Stomach (tissue), 8 donors: ENCODE measurements at regions not wholly inside any gene's neighbourhood (a gene's known extent, or its start where the extent isn't known, plus 50 kb on each side); places are given as distances from the start of the nearest gene placed in this dataset.
"Not testable (repeated sequence)": the region's sequence is repeated elsewhere in the genome, so short reads cannot be mapped to it uniquely, and the experiment has no call there.

ENCODE experiments used
- DNase-seq, 2 donors: peaks; one replicate each; pipeline versions ENCODE4 v3.0.0 to v3.0.0-alpha.2; 2013 to 2019
- H3K27ac ChIP-seq, 5 donors: fragments of 200-600 bp in 4 of 5; sonication (generic) in 4 of 5; one replicate each; pipeline ENCODE4 v1.5.1; 2013 to 2019; ENCODE audit warnings: mild to moderate bottlenecking in 1 of 5, moderate library complexity in 1 of 5
- H3K27me3 ChIP-seq, 3 donors: fragments of 200-600 bp; sonication (generic); one replicate each; pipeline ENCODE4 v1.5.1; 2017 to 2019; ENCODE audit warnings: mixed run types in 1 of 3
- H3K36me3 ChIP-seq, 4 donors: fragments of 200-600 bp; sonication (generic); 1 replicate in 3 of 4; 2 replicates in 1 of 4; pipeline ENCODE4 v1.5.1; 2016 to 2019
- H3K4me1 ChIP-seq, 4 donors: fragments of 200-600 bp; sonication (generic); one replicate each; pipeline ENCODE4 v1.5.1; 2016 to 2019
- H3K4me3 ChIP-seq, 4 donors: fragments of 200-600 bp; sonication (generic) in 3 of 4; one replicate each; pipeline ENCODE4 v1.5.1; 2016 to 2019; ENCODE audit warnings: mild to moderate bottlenecking in 1 of 4
- H3K9me3 ChIP-seq, 4 donors: fragments of 200-600 bp; sonication (generic); one replicate each; pipeline ENCODE4 v1.5.1; 2016 to 2019
- CTCF ChIP-seq, 7 experiments: fragments of 450-650 bp in 4 of 7; fragments of 200-600 bp in 3 of 7; sonication (generic) in 3 of 7; IDR thresholded peaks; one replicate each; pipeline ENCODE4 v1.5.1; 2016 to 2019; ENCODE audit warnings: antibody characterized with exemption in 7 of 7, control low read depth in 2 of 7, mild to moderate bottlenecking in 1 of 7
- EP300 ChIP-seq: sonication (generic); formaldehyde crosslinking; IDR thresholded peaks from one replicate; pipeline ENCODE4 v1.6.1; 2017; ENCODE audit warnings: antibody characterized with exemption
- POLR2A ChIP-seq, 4 donors: fragments of 450-650 bp; IDR thresholded peaks; one replicate each; pipeline ENCODE4 v1.6.1; 2016; ENCODE audit warnings: antibody characterized with exemption in 4 of 4, control low read depth in 2 of 4, mild to moderate bottlenecking in 1 of 4, moderate library complexity in 1 of 4
- POLR2AphosphoS5 ChIP-seq, 3 donors: sonication (generic); formaldehyde crosslinking; IDR thresholded peaks; one replicate each; pipeline ENCODE4 v1.6.1; 2016; ENCODE audit warnings: antibody characterized with exemption in 3 of 3
- WGBS, 5 donors: extraction: QIAGEN DNeasy Blood & Tissue Kit in 3 of 5; methylation state at CpG; one replicate each; pipeline versions ENCODE4 v1.1.5 to v1.1.7; 2013 to 2018; 5-methylcytosine and 5-hydroxymethylcytosine counted together
- intact Hi-C: fragments of 100-400 bp; cut with DNase I; formaldehyde crosslinking; loops from one replicate; pipeline ENCODE4 v1.15.1; 2023; ENCODE audit warnings: low total_unique reads
- donor health status: healthy with polysubstance abuse.
- donor health status: Bipolar disorder and iron deficiency.
- donor health status: healthy.

DNA sequence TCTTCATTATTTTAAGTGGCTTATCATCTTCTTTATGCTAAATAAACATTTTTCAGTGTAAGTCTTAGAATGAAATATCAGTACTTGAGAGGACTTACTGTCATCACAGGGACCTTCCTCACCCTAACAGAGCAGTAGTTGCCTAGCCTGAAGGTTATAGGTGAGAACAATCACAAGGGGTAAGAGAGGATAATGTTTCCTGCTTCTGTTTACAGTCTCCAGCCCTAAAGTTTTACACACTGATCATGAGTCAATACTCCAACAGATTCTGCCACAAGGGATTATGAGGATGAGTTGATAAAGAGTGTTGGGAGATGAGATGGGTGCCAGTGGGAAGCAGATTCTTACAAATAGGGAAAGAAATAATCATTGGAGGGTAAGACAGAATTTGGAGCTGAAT is 265.1 kb upstream of the DAB2 start:
- TF ChIP-seq POLR2AphosphoS5 (IDR thresholded peaks at IDR 0.05) (no peak), POLR2A (IDR thresholded peaks at IDR 0.05) (no peak), EP300 (no peak), CTCF (IDR thresholded peaks at IDR 0.05) (no peak)
- Histone ChIP-seq H3K9me3 (peaks cover 3 to 11% (median 9%) of the 10 kb centered on the region in 4 donors), H3K27ac (no peak overlapping the region), H3K4me3 (no peak overlapping the region), H3K27me3 (no peaks in the 10 kb centered on the region), H3K36me3 (no peaks in the 10 kb centered on the region), H3K4me1 (no peaks in the 10 kb centered on the region)
- no peak for DNase-seq
- intact Hi-C loops: no loop called here

- WGBS, 5 donors: 78 to 91% (median 89%) methylated on average over 8 of the region's 8 CpGs
- intact Hi-C loops, H3K27me3 ChIP-seq, H3K4me1 ChIP-seq, H3K4me3 ChIP-seq, DNase-seq, H3K27ac ChIP-seq, H3K36me3 ChIP-seq: not testable (repeated sequence)
- H3K9me3 ChIP-seq: peaks cover 3 to 11% (median 9%) of the 10 kb centered on the region in 4 donors
These were observed 263.1 kb upstream of the DAB2 start for GRCh38 chr5:39687924-39688323.

DNA sequence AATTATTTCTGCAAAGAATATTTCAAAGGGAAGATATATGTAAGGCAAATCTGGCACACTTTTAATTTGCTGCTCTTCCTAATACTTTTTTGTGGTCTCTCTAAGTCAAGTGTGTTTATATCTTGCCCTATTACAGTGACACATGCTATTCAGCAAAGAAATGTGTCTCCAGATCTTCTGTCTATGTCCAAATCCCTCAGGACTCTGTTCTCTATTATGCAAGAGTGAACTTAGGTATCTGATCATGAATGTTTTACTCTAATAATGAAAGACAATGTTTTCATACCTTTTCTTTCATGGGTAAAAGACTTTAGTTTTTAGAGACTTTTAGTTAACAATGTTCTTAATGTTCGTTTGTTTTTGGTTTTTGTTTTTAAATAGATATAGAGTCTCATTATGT is 255.4 kb upstream of the DAB2 start:
- Histone ChIP-seq H3K4me1 (no peaks in the 10 kb centered on the region), H3K36me3 (no peaks in the 10 kb centered on the region), H3K27ac (no peak overlapping the region), H3K4me3 (no peak overlapping the region), H3K9me3 (no peaks in the 10 kb centered on the region), H3K27me3 (no peaks in the 10 kb centered on the region)
- no peak for DNase-seq
- 63 to 77% (median 67%) methylated on average over 1 of the region's 1 CpG for WGBS, 5 donors
- TF ChIP-seq EP300 (no peak), CTCF (IDR thresholded peaks at IDR 0.05) (no peak), POLR2AphosphoS5 (IDR thresholded peaks at IDR 0.05) (no peak), POLR2A (IDR thresholded peaks at IDR 0.05) (no peak)
- intact Hi-C loops: no loop called here

DNA sequence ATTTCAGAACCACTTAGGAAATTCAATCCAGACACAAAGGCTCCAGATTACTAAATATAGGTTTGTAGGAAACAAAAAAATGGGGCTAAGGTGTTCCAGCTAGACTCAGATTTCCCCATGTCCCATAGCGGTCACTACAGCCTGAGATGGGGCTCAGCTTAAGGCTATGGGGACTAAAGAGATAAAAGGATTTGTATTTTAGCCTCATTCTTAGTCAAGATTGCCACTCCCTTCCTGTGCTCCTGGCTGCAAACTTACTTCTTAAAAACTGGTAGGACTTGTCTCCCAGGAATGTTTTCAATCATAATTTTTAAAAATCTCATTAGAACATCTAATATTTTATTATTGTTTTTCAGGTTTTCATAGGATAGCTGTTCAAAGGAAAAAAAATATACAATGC is 253.8 kb upstream of the DAB2 start:
- no peaks in the 10 kb centered on the region for H3K27me3 ChIP-seq
- no peak overlapping the region for H3K4me3 ChIP-seq
- TF ChIP-seq EP300 (no peak), CTCF (IDR thresholded peaks at IDR 0.05) (no peak), POLR2AphosphoS5 (IDR thresholded peaks at IDR 0.05) (no peak), POLR2A (IDR thresholded peaks at IDR 0.05) (no peak)
- no peaks in the 10 kb centered on the region for H3K4me1 ChIP-seq
- 41 to 67% (median 46%) methylated on average over 1 of the region's 1 CpG for WGBS, 5 donors
- DNase-seq: no peak
- H3K27ac ChIP-seq: no peak overlapping the region
- no peaks in the 10 kb centered on the region for H3K9me3 ChIP-seq
- intact Hi-C loops: no loop called here
- no peaks in the 10 kb centered on the region for H3K36me3 ChIP-seq

GRCh38 chr5:39675676-39676075 is 250.9 kb upstream of the DAB2 start:
- no peaks in the 10 kb centered on the region for H3K9me3 ChIP-seq
- no peaks in the 10 kb centered on the region for H3K36me3 ChIP-seq
- intact Hi-C loops: no loop called here
- TF ChIP-seq POLR2AphosphoS5 (IDR thresholded peaks at IDR 0.05): no peak
- TF ChIP-seq EP300: no peak
- no peaks in the 10 kb centered on the region for H3K27me3 ChIP-seq
- no peak overlapping the region for H3K4me3 ChIP-seq
- no peak for DNase-seq
- 74 to 85% (median 77%) methylated on average over 2 of the region's 2 CpGs for WGBS, 5 donors
- H3K27ac ChIP-seq: no peak overlapping the region
- H3K4me1 ChIP-seq: no peaks in the 10 kb centered on the region
